Upper lobe of left lung (tissue), 6 donors: ENCODE measurements at regions not wholly inside any gene's neighbourhood (a gene's known extent, or its start where the extent isn't known, plus 50 kb on each side); places are given as distances from the start of the nearest gene placed in this dataset.

Source experiments
- ATAC-seq, 2 donors: fragments of 200-7000 bp; cut with Tn5 transposase; one replicate each; pipeline ENCODE4 v1.9.1; 2022; ENCODE audit warnings: mild to moderate bottlenecking in 2 of 2, moderate library complexity in 2 of 2; ENCODE audit not compliant: low FRiP score in 2 of 2
- DNase-seq, 2 donors: peaks; one replicate each; pipeline ENCODE4 v3.0.0-alpha.2; 2019 to 2020
- H3K27ac ChIP-seq, 4 donors: fragments of 200-600 bp; sonication (generic); one replicate each; pipeline ENCODE4 v1.5.1; 2016 to 2019
- H3K27me3 ChIP-seq, 4 donors: fragments of 200-600 bp; sonication (generic); one replicate each; pipeline ENCODE4 v1.5.1; 2017 to 2019
- H3K36me3 ChIP-seq, 4 donors: fragments of 200-600 bp; sonication (generic); one replicate each; pipeline ENCODE4 v1.5.1; 2016 to 2019
- H3K4me1 ChIP-seq, 4 donors: fragments of 200-600 bp; sonication (generic); one replicate each; pipeline ENCODE4 v1.5.1; 2018 to 2019
- H3K4me3 ChIP-seq, 4 donors: fragments of 200-600 bp; sonication (generic); one replicate each; pipeline ENCODE4 v1.5.1; 2017 to 2019; ENCODE audit warnings: mild to moderate bottlenecking in 2 of 4, moderate library complexity in 1 of 4
- H3K9me3 ChIP-seq, 4 donors: fragments of 200-600 bp; sonication (generic); one replicate each; pipeline ENCODE4 v1.5.1; 2018 to 2019
- CTCF ChIP-seq, 6 experiments: fragments of 450-650 bp in 4 of 6; fragments of 200-600 bp in 2 of 6; sonication (generic) in 2 of 6; IDR thresholded peaks; one replicate each; pipeline ENCODE4 v1.5.1; 2016 to 2019; ENCODE audit warnings: antibody characterized with exemption in 6 of 6
- EP300 ChIP-seq, 4 donors: sonication (generic); formaldehyde crosslinking; IDR thresholded peaks; one replicate each; pipeline ENCODE4 v1.5.1; 2017; ENCODE audit warnings: antibody characterized with exemption in 4 of 4, control low read depth in 2 of 4
- POLR2A ChIP-seq, 4 donors: fragments of 450-650 bp; IDR thresholded peaks; one replicate each; pipeline ENCODE4 v1.5.1; 2016 to 2017; ENCODE audit warnings: antibody characterized with exemption in 4 of 4, mild to moderate bottlenecking in 2 of 4
- POLR2AphosphoS5 ChIP-seq, 2 donors: sonication (generic); formaldehyde crosslinking; IDR thresholded peaks; one replicate each; pipeline ENCODE4 v1.5.1; 2017; ENCODE audit warnings: antibody characterized with exemption in 2 of 2
- WGBS, 2 donors: methylation state at CpG; one replicate each; pipeline ENCODE4 v1.1.5; 2017 to 2018; 5-methylcytosine and 5-hydroxymethylcytosine counted together
- donor health status: DM: no; HTN: no; CAD: no; lungs with moderate emphysema.
- donor health status: DM: no; HTN: yes; CAD: no; lungs with severe emphysema.

GRCh38 chr22:48534395-48534958 lies 1293.2 kb downstream of the BRD1 start:
- H3K36me3 ChIP-seq = no peaks in the 10 kb centered on the region
- ATAC-seq (peak in 1 of 2 donors; percentile 7), DNase-seq (peak; percentile 33 to 84)
- H3K27ac ChIP-seq = no peak overlapping the region
- H3K27me3 ChIP-seq = no peaks in the 10 kb centered on the region
- H3K4me3 ChIP-seq = peak overlapping the region in 1 of 4 donors; percentile 16
- H3K9me3 ChIP-seq = no peaks in the 10 kb centered on the region
- WGBS, 2 donors = 86% methylated on average over 17 to 22 of the region's 22 CpGs
- H3K4me1 ChIP-seq = peaks cover 0 to 9% (median 1%) of the 10 kb centered on the region in 4 donors
- TF ChIP-seq POLR2A (IDR thresholded peaks at IDR 0.05) (no peak), POLR2AphosphoS5 (IDR thresholded peaks at IDR 0.05) (no peak), CTCF (IDR thresholded peaks at IDR 0.05) (no peak), EP300 (IDR thresholded peaks at IDR 0.05) (no peak)

- WGBS, 2 donors = 75 to 88% methylated on average over 7 to 11 of the region's 12 CpGs
- peaks cover 0 to 9% (median 3%) of the 10 kb centered on the region in 4 donors for H3K4me1 ChIP-seq
- DNase-seq = peak in 1 of 2 donors; percentile 57
- H3K9me3 ChIP-seq = no peaks in the 10 kb centered on the region
- no peak overlapping the region for H3K27ac ChIP-seq
- ATAC-seq = no peak
- no peak for TF ChIP-seq POLR2AphosphoS5 (IDR thresholded peaks at IDR 0.05)
- TF ChIP-seq EP300 (IDR thresholded peaks at IDR 0.05) = no peak
- TF ChIP-seq CTCF (IDR thresholded peaks at IDR 0.05) = no peak
- no peak for TF ChIP-seq POLR2A (IDR thresholded peaks at IDR 0.05)
- no peaks in the 10 kb centered on the region for H3K27me3 ChIP-seq
- H3K4me3 ChIP-seq = no peak overlapping the region
- no peaks in the 10 kb centered on the region for H3K36me3 ChIP-seq
Measured at GRCh38 chr22:48532986-48533385, 1294.7 kb downstream of the BRD1 start.

- Histone ChIP-seq H3K27me3 (no peaks in the 10 kb centered on the region), H3K36me3 (no peaks in the 10 kb centered on the region), H3K4me3 (no peak overlapping the region), H3K9me3 (no peaks in the 10 kb centered on the region), H3K4me1 (peaks cover 0 to 4% (median 2%) of the 10 kb centered on the region in 4 donors), H3K27ac (no peak overlapping the region)
- DNase-seq (peak in 1 of 2 donors; percentile 52), ATAC-seq (no peak)
- TF ChIP-seq CTCF (IDR thresholded peaks at IDR 0.05) = no peak
- no peak for TF ChIP-seq POLR2AphosphoS5 (IDR thresholded peaks at IDR 0.05)
- TF ChIP-seq EP300 (IDR thresholded peaks at IDR 0.05) = no peak
- TF ChIP-seq POLR2A (IDR thresholded peaks at IDR 0.05) = no peak
- WGBS, 2 donors = 93 to 94% methylated on average over 15 to 19 of the region's 20 CpGs
Measured at GRCh38 chr22:48531761-48532435, 1295.8 kb downstream of the BRD1 start.

GRCh38 chr22:48531108-48531507 lies 1296.6 kb downstream of the BRD1 start:
- Histone ChIP-seq H3K4me3 (no peak overlapping the region), H3K36me3 (no peaks in the 10 kb centered on the region), H3K27ac (no peak overlapping the region), H3K27me3 (no peaks in the 10 kb centered on the region), H3K9me3 (no peaks in the 10 kb centered on the region), H3K4me1 (peaks cover 0 to 4% (median under 1%) of the 10 kb centered on the region in 4 donors)
- TF ChIP-seq POLR2A (IDR thresholded peaks at IDR 0.05) (no peak), CTCF (IDR thresholded peaks at IDR 0.05) (no peak), EP300 (IDR thresholded peaks at IDR 0.05) (no peak), POLR2AphosphoS5 (IDR thresholded peaks at IDR 0.05) (no peak)
- 57 to 93% methylated on average over 1 to 11 of the region's 11 CpGs for WGBS, 2 donors
- no peak for ATAC-seq
- DNase-seq = no peak
